Transverse colon (tissue), 4 donors: ENCODE measurements at regions not wholly inside any gene's neighbourhood (a gene's known extent, or its start where the extent isn't known, plus 50 kb on each side); places are given as distances from the start of the nearest gene placed in this dataset.

Experiments
- DNase-seq: peaks from one replicate; pipeline ENCODE4 v3.0.0-alpha.2; 2019
- H3K27ac ChIP-seq, 4 donors: fragments of 200-600 bp; sonication (generic); 2 replicates each; pipeline ENCODE4 v1.5.1; 2016 to 2018; ENCODE audit warnings: inconsistent platforms in 4 of 4
- H3K27me3 ChIP-seq: fragments of 200-600 bp; sonication (generic); 2 replicates; pipeline ENCODE4 v1.5.1; 2017; ENCODE audit warnings: inconsistent platforms
- H3K36me3 ChIP-seq, 4 donors: fragments of 200-600 bp; sonication (generic); 2 replicates each; pipeline ENCODE4 v1.5.1; 2017 to 2019; ENCODE audit warnings: inconsistent platforms in 4 of 4
- H3K4me1 ChIP-seq, 4 donors: fragments of 200-600 bp; sonication (generic); 2 replicates each; pipeline ENCODE4 v1.5.1; 2017 to 2020; ENCODE audit warnings: inconsistent platforms in 4 of 4
- H3K4me3 ChIP-seq, 4 donors: fragments of 200-600 bp; sonication (generic); 1 replicate in 1 of 4; 2 replicates in 3 of 4; pipeline versions ENCODE4 v1.5.1 to v1.6.1; 2017 to 2019; ENCODE audit warnings: inconsistent platforms in 4 of 4
- H3K9me3 ChIP-seq, 2 donors: fragments of 200-600 bp; sonication (generic); 2 replicates each; pipeline ENCODE4 v1.5.1; 2017 to 2019; ENCODE audit warnings: inconsistent platforms in 2 of 2
- EP300 ChIP-seq: sonication (generic); formaldehyde crosslinking; IDR thresholded peaks from one replicate; pipeline ENCODE4 v1.6.1; 2017; ENCODE audit warnings: antibody characterized with exemption, low read depth
- POLR2A ChIP-seq: fragments of 450-650 bp; IDR thresholded peaks from one replicate; pipeline ENCODE4 v1.6.1; 2016; ENCODE audit warnings: antibody characterized with exemption, mild to moderate bottlenecking, moderate library complexity
- POLR2AphosphoS5 ChIP-seq, 3 donors: sonication (generic); formaldehyde crosslinking; IDR thresholded peaks; one replicate each; pipeline ENCODE4 v1.6.1; 2016; ENCODE audit warnings: antibody characterized with exemption in 3 of 3
- WGBS, 2 donors: methylation state at CpG; one replicate each; pipeline ENCODE4 v1.1.5; 2018; ENCODE audit warnings: low coverage in 1 of 2; 5-methylcytosine and 5-hydroxymethylcytosine counted together
- in situ Hi-C, 4 donors: fragments of 200-750 bp; cut with MboI; loops; one replicate each; pipeline versions ENCODE4 v1.15.0 to v1.15.1; 2017; ENCODE audit warnings: low sequenced_read_pairs in 3 of 4, low pct_ligation_motif_present in 1 of 4, low pct_unique_long_range_greater_than_20kb in 1 of 4
- intact Hi-C: fragments of 100-400 bp; cut with DNase I; formaldehyde crosslinking; loops from one replicate; pipeline ENCODE4 v1.15.1; 2023; ENCODE audit warnings: low total_unique reads
- TF ChIP-seq, protein P1 (sequence below), 5 experiments: fragments of 200-600 bp in 3 of 5; fragments of 450-650 bp in 2 of 5; sonication (generic) in 3 of 5; IDR thresholded peaks; 1 replicate in 2 of 5; 2 replicates in 3 of 5; pipeline ENCODE4 v1.5.1; 2016 to 2017; ENCODE audit warnings: antibody characterized with exemption in 5 of 5, inconsistent platforms in 3 of 5, mild to moderate bottlenecking in 2 of 5, moderate library complexity in 1 of 5

GRCh38 chr9:31776471-31776870, 608.0 kb upstream of the ACO1 start:
- H3K4me1 ChIP-seq = no peaks in the 10 kb centered on the region

GRCh38 chr9:31783491-31783890, 601.0 kb upstream of the ACO1 start:
- Histone ChIP-seq H3K27me3 (no peaks in the 10 kb centered on the region), H3K4me1 (no peaks in the 10 kb centered on the region), H3K4me3 (no peak overlapping the region), H3K27ac (no peak overlapping the region), H3K9me3 (peaks cover 0 to 9% of the 10 kb centered on the region in 2 donors), H3K36me3 (no peaks in the 10 kb centered on the region)
- intact Hi-C loops (no loop called here), in situ Hi-C loops (loop anchor here in 2 of 4 donors (25.0 kb wide), 2 partner anchors 646 to 671 kb away; no protein-coding TSS in a partner anchor)
- WGBS, 2 donors = 49 to 55% methylated on average over 2 of the region's 2 CpGs
- TF ChIP-seq, protein P1, sequence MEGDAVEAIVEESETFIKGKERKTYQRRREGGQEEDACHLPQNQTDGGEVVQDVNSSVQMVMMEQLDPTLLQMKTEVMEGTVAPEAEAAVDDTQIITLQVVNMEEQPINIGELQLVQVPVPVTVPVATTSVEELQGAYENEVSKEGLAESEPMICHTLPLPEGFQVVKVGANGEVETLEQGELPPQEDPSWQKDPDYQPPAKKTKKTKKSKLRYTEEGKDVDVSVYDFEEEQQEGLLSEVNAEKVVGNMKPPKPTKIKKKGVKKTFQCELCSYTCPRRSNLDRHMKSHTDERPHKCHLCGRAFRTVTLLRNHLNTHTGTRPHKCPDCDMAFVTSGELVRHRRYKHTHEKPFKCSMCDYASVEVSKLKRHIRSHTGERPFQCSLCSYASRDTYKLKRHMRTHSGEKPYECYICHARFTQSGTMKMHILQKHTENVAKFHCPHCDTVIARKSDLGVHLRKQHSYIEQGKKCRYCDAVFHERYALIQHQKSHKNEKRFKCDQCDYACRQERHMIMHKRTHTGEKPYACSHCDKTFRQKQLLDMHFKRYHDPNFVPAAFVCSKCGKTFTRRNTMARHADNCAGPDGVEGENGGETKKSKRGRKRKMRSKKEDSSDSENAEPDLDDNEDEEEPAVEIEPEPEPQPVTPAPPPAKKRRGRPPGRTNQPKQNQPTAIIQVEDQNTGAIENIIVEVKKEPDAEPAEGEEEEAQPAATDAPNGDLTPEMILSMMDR (IDR thresholded peaks at IDR 0.05) = no peak
- TF ChIP-seq POLR2AphosphoS5 (IDR thresholded peaks at IDR 0.05) = no peak
- TF ChIP-seq POLR2A = no peak
- no peak for TF ChIP-seq EP300
- DNase-seq = no peak

More at GRCh38 chr9:31776471-31776870, 608.0 kb upstream of the ACO1 start:
- Histone ChIP-seq H3K27ac (no peak overlapping the region), H3K27me3 (no peaks in the 10 kb centered on the region), H3K36me3 (no peaks in the 10 kb centered on the region), H3K9me3 (peaks cover 4 to 9% of the 10 kb centered on the region in 2 donors), H3K4me3 (no peak overlapping the region)
- TF ChIP-seq POLR2AphosphoS5 (IDR thresholded peaks at IDR 0.05) (peak in 1 of 3 donors; percentile 35), EP300 (no peak)
- intact Hi-C loops (no loop called here), in situ Hi-C loops (loop anchor here in 2 of 4 donors (25.0 kb wide), 2 partner anchors 639 to 664 kb away; no protein-coding TSS in a partner anchor)
- no peak for DNase-seq
- 28 to 52% methylated on average over 3 of the region's 3 CpGs for WGBS, 2 donors

DNA sequence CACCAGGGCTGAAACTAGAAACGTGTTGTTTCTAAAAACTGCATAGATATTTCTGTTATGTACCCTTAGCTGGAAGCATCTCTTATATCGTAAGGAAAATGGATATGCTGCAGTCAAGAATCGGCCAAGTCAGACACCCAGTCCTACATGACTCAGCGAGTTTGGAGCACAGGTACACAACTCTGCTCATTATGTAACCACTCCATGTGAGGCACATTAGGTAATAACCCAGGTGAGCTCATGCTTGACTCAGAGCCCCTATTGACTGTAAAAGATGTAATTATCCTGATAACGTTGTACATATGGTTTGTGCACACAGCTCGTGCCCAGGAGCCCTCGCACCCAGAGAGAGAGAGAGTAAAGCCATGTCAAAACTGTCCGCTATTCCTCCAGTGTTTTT, 593.7 kb upstream of the ACO1 start:
- Histone ChIP-seq H3K36me3 (no peaks in the 10 kb centered on the region), H3K4me3 (no peak overlapping the region), H3K9me3 (no peaks in the 10 kb centered on the region), H3K27ac (no peak overlapping the region), H3K4me1 (no peaks in the 10 kb centered on the region), H3K27me3 (no peaks in the 10 kb centered on the region)
- WGBS, 2 donors = 82% methylated on average over 8 of the region's 8 CpGs; no CpG with 5 or more reads in 1 of the 2 donors
- DNase-seq = no peak
- no peak for TF ChIP-seq POLR2A
- TF ChIP-seq POLR2AphosphoS5 (IDR thresholded peaks at IDR 0.05) = no peak
- TF ChIP-seq, protein P1 (IDR thresholded peaks at IDR 0.05) = no peak
- TF ChIP-seq EP300 = no peak
- intact Hi-C loops = no loop called here
- in situ Hi-C loops = loop anchor here in 2 of 4 donors (25.0 kb wide), 2 partner anchors 653 to 678 kb away; no protein-coding TSS in a partner anchor

DNA sequence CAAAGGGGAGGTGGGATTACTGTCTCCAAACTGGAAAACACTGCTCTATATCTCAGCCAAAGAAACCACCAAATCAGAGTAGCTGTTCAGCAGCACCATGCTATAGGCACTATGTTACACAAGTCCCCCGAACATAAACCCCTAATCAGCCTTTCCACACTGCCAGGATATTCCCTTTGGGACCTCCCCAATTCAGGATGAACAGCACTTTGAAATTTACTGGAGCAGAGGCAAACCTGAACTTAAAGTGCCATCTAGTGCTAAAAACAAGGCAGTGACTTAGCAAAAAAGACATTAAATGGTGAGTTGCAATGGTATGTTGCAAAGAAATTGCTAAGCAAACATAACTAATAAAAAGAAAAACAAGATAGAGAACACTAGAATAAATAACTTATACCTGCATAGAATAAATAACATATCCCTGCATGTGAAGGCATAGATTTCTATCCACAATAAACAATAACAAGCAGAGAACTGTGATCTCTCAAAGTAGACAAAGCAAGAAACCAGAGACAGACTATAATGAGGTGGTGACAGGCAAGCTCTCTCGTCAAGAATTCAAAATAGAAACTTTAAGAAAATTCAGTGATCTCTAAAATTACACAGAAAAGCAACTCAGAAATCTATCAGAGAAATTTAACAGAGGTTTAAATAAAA, 584.4 kb upstream of the ACO1 start:
- intact Hi-C loops (no loop called here), in situ Hi-C loops (loop anchor here in 3 of 4 donors (10.0 to 25.0 kb wide), 3 partner anchors 663 to 688 kb away; no protein-coding TSS in a partner anchor)
- Histone ChIP-seq H3K9me3 (no peaks in the 10 kb centered on the region), H3K4me1 (no peaks in the 10 kb centered on the region), H3K27me3 (no peaks in the 10 kb centered on the region), H3K36me3 (no peaks in the 10 kb centered on the region), H3K4me3 (no peak overlapping the region), H3K27ac (no peak overlapping the region)
- TF ChIP-seq POLR2AphosphoS5 (IDR thresholded peaks at IDR 0.05) (no peak), POLR2A (no peak), EP300 (no peak)
- TF ChIP-seq, protein P1 (IDR thresholded peaks at IDR 0.05) = peak in 2 of 5 experiments; percentile 22 to 31
- WGBS, 2 donors = 43 to 55% methylated on average over 2 of the region's 2 CpGs
- DNase-seq = no peak
